PC-9 (cell line): ENCODE measurements at regions not wholly inside any gene's neighbourhood (a gene's known extent, or its start where the extent isn't known, plus 50 kb on each side); places are given as distances from the start of the nearest gene placed in this dataset.
"Not testable (repeated sequence)": the region's sequence is repeated elsewhere in the genome, so short reads cannot be mapped to it uniquely, and the experiment has no call there.

ENCODE experiments used
- BruUV-seq: library from RNA; stranded (reverse); fragments of 400-500 nt; replicated peaks from 2 replicates; lab custom pipeline; 2021; lab: Mats Ljungman, UMichigan
- CTCF ChIA-PET: fragments of 300-600 bp; sonication (Branson Sonifier 250); formaldehyde crosslinking; loops from one replicate; lab custom pipeline; 2022; ENCODE audit warnings: antibody characterized with exemption; lab: Charles Lee
- POLR2A ChIA-PET: fragments of 300-600 bp; sonication (Branson Sonifier 250); formaldehyde crosslinking; loops from one replicate; lab custom pipeline; 2022; ENCODE audit warnings: antibody characterized with exemption; ENCODE audit not compliant: unreplicated experiment; lab: Charles Lee
- DNase-seq, 2 experiments: peaks; one replicate each; pipeline versions ENCODE4 v3.0.0 to v3.0.0-alpha.2; 2015 to 2022; ENCODE audit warnings: mixed read lengths in 1 of 2
- H2AFZ ChIP-seq: fragments of 200-600 bp; sonication (generic); 2 replicates; pipeline ENCODE4 v1.8.1; 2017; ENCODE audit warnings: antibody characterized with exemption
- H3F3A ChIP-seq: fragments of 200-600 bp; sonication (generic); 2 replicates; pipeline ENCODE4 v1.8.1; 2017; ENCODE audit warnings: antibody characterized with exemption, mild to moderate bottlenecking, low read depth; ENCODE audit not compliant: insufficient read depth
- H3K27ac ChIP-seq: fragments of 200-600 bp; sonication (generic); 2 replicates; pipeline ENCODE4 v1.6.1; 2016; ENCODE audit warnings: mixed run types
- H3K27me3 ChIP-seq: fragments of 200-600 bp; sonication (generic); 2 replicates; pipeline ENCODE4 v1.6.1; 2016; ENCODE audit warnings: low read depth, mixed run types; ENCODE audit not compliant: insufficient read depth
- H3K36me3 ChIP-seq: fragments of 200-600 bp; sonication (generic); 2 replicates; pipeline ENCODE4 v1.6.1; 2016; ENCODE audit warnings: low read depth, mixed run types
- H3K4me1 ChIP-seq: fragments of 200-600 bp; sonication (generic); replicated peaks from 2 replicates; pipeline ENCODE4 v1.6.1; 2016; ENCODE audit warnings: mixed run types; ENCODE audit not compliant: insufficient read depth
- H3K4me2 ChIP-seq: fragments of 200-600 bp; sonication (generic); 2 replicates; pipeline ENCODE4 v1.6.1; 2017; ENCODE audit warnings: mixed run types
- H3K4me3 ChIP-seq: fragments of 200-600 bp; sonication (generic); 2 replicates; pipeline ENCODE4 v1.6.1; 2016; ENCODE audit warnings: mixed run types
- H3K79me2 ChIP-seq: fragments of 200-600 bp; sonication (generic); 2 replicates; pipeline ENCODE4 v1.6.1; 2017; ENCODE audit warnings: low read depth, mixed run types
- H3K9me2 ChIP-seq: fragments of 200-600 bp; sonication (generic); 2 replicates; pipeline ENCODE4 v1.8.1; 2017; ENCODE audit warnings: mild to moderate bottlenecking; ENCODE audit not compliant: insufficient read depth
- H3K9me3 ChIP-seq: fragments of 200-600 bp; sonication (generic); 2 replicates; pipeline ENCODE4 v1.8.1; 2016; ENCODE audit warnings: low read depth; ENCODE audit not compliant: insufficient read depth
- H4K20me1 ChIP-seq: fragments of 200-600 bp; sonication (generic); 2 replicates; pipeline ENCODE4 v1.8.1; 2017; ENCODE audit not compliant: insufficient read depth
- CTCF ChIP-seq: fragments of 200-600 bp; sonication (generic); conservative IDR thresholded peaks from 2 replicates; pipeline ENCODE4 v1.6.1; 2017; ENCODE audit warnings: mixed run types, antibody characterized with exemption, mild to moderate bottlenecking, moderate library complexity
- EZH2 ChIP-seq: fragments of 200-600 bp; sonication (generic); IDR thresholded peaks from 2 replicates; pipeline ENCODE4 v1.8.0; 2017; ENCODE audit warnings: antibody characterized with exemption, low read depth
- intact Hi-C: fragments of 100-400 bp; cut with micrococcal nuclease; formaldehyde crosslinking; loops from one replicate; pipeline ENCODE4 v1.10.0; 2022; ENCODE audit not compliant: unreplicated experiment

GRCh38 chrX:142938793-142939192, 86.9 kb upstream of the SPANXN4 start:
- H3K27ac ChIP-seq: no peak overlapping the region
- intact Hi-C loops: no loop called here
- H3F3A ChIP-seq: no peaks in the 10 kb centered on the region
- no peak for TF ChIP-seq CTCF
- no peak for TF ChIP-seq EZH2
- no peaks in the 10 kb centered on the region for H3K79me2 ChIP-seq
- H3K9me2 ChIP-seq: no peaks in the 10 kb centered on the region
- H4K20me1 ChIP-seq: no peaks in the 10 kb centered on the region
- CTCF ChIA-PET: no interaction called here
- no peak for DNase-seq
- H3K27me3 ChIP-seq: no peaks in the 10 kb centered on the region
- H3K4me1 ChIP-seq: no peaks in the 10 kb centered on the region
- H3K4me2 ChIP-seq: no peak overlapping the region
- H3K9me3 ChIP-seq: no peaks in the 10 kb centered on the region
- no peak overlapping the region for H3K4me3 ChIP-seq
- BruUV-seq: no TSS peak
- POLR2A ChIA-PET: no interaction called here
- no peak overlapping the region for H2AFZ ChIP-seq
- no peaks in the 10 kb centered on the region for H3K36me3 ChIP-seq

- H3K9me3 ChIP-seq, DNase-seq, intact Hi-C loops, POLR2A ChIA-PET, H3F3A ChIP-seq, H3K9me2 ChIP-seq, H2AFZ ChIP-seq, BruUV-seq, CTCF ChIA-PET, H3K4me1 ChIP-seq, H3K4me3 ChIP-seq, H3K4me2 ChIP-seq, H3K27me3 ChIP-seq, H3K79me2 ChIP-seq, H3K27ac ChIP-seq, H3K36me3 ChIP-seq, H4K20me1 ChIP-seq: not testable (repeated sequence)
Observed at GRCh38 chrX:142972147-142972809, 53.5 kb upstream of the SPANXN4 start.
